Cardiac muscle cell (in vitro differentiated cells and primary cell): ENCODE measurements at regions not wholly inside any gene's neighbourhood (a gene's known extent, or its start where the extent isn't known, plus 50 kb on each side); places are given as distances from the start of the nearest gene placed in this dataset.

ENCODE experiments used
- DNase-seq, 2 donors: peaks; one replicate each; pipeline versions ENCODE4 v3.0.0 to v3.0.0-alpha.2; 2010 to 2017; ENCODE audit warnings: low read depth in 1 of 2, low spot score in 1 of 2
- H3K27ac ChIP-seq: fragments of 200-600 bp; sonication (generic); 2 replicates; pipeline ENCODE4 v1.5.1; 2016
- H3K27me3 ChIP-seq: fragments of 200-600 bp; sonication (generic); 2 replicates; pipeline ENCODE4 v1.6.0; 2016; ENCODE audit warnings: control low read depth
- H3K36me3 ChIP-seq: fragments of 200-600 bp; sonication (generic); 2 replicates; pipeline ENCODE4 v1.5.1; 2016; ENCODE audit warnings: control low read depth
- H3K4me1 ChIP-seq: fragments of 200-600 bp; sonication (generic); 2 replicates; pipeline ENCODE4 v1.8.1; 2017; ENCODE audit warnings: low read depth, mild to moderate bottlenecking, mixed run types
- H3K4me3 ChIP-seq: fragments of 200-600 bp; sonication (generic); 2 replicates; pipeline ENCODE4 v1.5.1; 2016; ENCODE audit warnings: mild to moderate bottlenecking
- H3K9me3 ChIP-seq: fragments of 200-600 bp; sonication (generic); 2 replicates; pipeline ENCODE4 v1.5.1; 2017; ENCODE audit warnings: low read depth, mild to moderate bottlenecking, control low read depth
- TF ChIP-seq, protein P1 (sequence below): IDR thresholded peaks from 2 replicates; pipeline ENCODE4 v1.5.1; 2012; ENCODE audit warnings: low read depth, mild to moderate bottlenecking, low read length

DNA sequence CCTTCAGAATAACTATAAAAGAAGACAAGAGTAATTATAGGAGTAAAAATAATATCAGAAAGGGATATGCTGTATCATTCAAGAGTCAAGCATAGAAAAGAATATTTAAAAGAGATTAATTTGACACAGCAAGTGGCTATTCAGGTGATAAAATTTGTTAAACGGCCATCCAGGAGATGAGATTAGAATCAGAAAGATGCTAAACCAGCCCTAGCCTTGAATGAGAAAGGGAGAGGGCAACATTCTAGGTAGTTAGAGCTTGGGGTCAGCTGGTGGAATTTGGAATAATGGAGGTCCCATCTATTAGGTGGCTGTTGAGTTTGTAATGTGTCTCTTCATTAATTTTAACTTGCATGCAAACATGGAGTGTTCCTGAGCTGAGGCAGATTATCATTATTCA lies 350.5 kb upstream of the PABPC4L start:
- TF ChIP-seq, protein P1, sequence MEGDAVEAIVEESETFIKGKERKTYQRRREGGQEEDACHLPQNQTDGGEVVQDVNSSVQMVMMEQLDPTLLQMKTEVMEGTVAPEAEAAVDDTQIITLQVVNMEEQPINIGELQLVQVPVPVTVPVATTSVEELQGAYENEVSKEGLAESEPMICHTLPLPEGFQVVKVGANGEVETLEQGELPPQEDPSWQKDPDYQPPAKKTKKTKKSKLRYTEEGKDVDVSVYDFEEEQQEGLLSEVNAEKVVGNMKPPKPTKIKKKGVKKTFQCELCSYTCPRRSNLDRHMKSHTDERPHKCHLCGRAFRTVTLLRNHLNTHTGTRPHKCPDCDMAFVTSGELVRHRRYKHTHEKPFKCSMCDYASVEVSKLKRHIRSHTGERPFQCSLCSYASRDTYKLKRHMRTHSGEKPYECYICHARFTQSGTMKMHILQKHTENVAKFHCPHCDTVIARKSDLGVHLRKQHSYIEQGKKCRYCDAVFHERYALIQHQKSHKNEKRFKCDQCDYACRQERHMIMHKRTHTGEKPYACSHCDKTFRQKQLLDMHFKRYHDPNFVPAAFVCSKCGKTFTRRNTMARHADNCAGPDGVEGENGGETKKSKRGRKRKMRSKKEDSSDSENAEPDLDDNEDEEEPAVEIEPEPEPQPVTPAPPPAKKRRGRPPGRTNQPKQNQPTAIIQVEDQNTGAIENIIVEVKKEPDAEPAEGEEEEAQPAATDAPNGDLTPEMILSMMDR: no peak
- DNase-seq: no peak
- Histone ChIP-seq H3K27ac (no peak overlapping the region), H3K4me1 (peaks cover 8% of the 10 kb centered on the region), H3K36me3 (no peaks in the 10 kb centered on the region), H3K27me3 (no peaks in the 10 kb centered on the region), H3K4me3 (no peak overlapping the region), H3K9me3 (no peaks in the 10 kb centered on the region)

DNA sequence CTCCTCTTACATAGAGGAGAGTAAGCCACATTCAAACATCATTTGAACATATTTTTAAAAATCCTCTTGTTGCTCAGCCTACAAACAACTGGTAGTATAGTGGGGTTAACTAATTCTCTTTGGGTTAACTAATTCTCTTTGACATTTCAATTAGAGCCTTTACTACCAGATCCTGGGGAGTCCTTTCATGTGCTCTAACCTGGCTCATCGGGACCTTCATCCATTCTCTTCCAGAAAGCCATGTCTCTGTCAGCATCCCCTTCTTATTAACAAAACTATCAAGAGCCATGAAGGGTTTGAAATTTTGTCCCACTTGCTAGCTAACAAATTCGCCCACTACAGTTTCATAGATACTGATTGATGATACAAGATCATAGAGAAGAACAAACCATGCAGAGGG lies 349.8 kb upstream of the PABPC4L start:
- Histone ChIP-seq H3K27me3 (no peaks in the 10 kb centered on the region), H3K27ac (no peak overlapping the region), H3K4me3 (no peak overlapping the region), H3K4me1 (peaks cover 8% of the 10 kb centered on the region), H3K9me3 (no peaks in the 10 kb centered on the region), H3K36me3 (no peaks in the 10 kb centered on the region)
- TF ChIP-seq, protein P1: no peak
- no peak for DNase-seq

DNA sequence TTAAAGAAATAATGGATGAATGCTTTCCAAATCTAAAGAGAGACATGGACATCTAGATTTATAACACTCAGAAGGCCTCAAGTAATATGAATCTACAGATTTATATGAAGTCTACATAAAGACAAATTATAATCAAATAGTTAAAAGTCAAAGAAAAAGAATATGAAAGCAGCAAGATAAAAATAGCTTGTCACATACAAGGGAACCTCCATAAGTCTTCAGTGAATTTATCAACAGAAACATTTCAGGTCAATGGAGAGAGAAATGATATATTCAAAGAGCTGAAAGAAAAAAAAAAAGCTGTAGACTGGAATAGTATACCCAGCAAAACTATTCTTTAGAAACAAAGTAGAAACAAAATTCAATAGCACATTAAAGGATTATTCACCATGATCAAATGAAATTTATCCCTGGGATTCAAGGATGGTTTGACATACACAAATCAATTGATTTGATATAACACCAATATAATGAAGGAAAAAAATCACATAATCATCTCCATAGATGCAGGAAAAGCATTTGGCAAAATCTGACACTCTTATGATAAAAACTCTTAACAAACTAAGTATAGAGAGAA lies 346.6 kb upstream of the PABPC4L start:
- DNase-seq: no peak
- TF ChIP-seq, protein P1: no peak
- Histone ChIP-seq H3K27ac (no peak overlapping the region), H3K27me3 (no peaks in the 10 kb centered on the region), H3K4me1 (peaks cover 10% of the 10 kb centered on the region), H3K4me3 (no peak overlapping the region), H3K36me3 (no peaks in the 10 kb centered on the region), H3K9me3 (no peaks in the 10 kb centered on the region)

DNA sequence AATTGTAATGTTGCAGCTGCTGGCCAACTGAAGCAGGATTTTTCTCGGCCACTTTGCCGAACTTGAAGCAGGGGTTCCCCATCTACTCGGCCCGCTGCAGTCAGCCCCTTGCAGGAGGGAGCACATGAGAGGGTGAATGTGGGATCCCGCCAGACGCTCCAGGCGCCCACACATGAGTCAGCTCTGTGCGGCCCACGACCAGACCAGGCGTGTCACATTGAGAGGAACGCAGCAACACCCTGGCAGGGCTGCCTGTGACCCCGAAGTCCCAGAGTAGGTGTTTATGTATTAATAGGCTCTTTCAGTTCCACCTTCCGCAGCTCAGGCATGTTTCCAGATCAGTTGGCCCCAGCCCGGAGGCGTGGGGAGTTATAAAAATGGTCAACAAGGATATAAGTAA lies 344.7 kb upstream of the PABPC4L start:
- Histone ChIP-seq H3K4me3 (no peak overlapping the region), H3K27me3 (no peaks in the 10 kb centered on the region), H3K9me3 (no peaks in the 10 kb centered on the region), H3K27ac (no peak overlapping the region), H3K4me1 (peaks cover 5% of the 10 kb centered on the region), H3K36me3 (no peaks in the 10 kb centered on the region)
- DNase-seq: no peak
- TF ChIP-seq, protein P1: no peak

DNA sequence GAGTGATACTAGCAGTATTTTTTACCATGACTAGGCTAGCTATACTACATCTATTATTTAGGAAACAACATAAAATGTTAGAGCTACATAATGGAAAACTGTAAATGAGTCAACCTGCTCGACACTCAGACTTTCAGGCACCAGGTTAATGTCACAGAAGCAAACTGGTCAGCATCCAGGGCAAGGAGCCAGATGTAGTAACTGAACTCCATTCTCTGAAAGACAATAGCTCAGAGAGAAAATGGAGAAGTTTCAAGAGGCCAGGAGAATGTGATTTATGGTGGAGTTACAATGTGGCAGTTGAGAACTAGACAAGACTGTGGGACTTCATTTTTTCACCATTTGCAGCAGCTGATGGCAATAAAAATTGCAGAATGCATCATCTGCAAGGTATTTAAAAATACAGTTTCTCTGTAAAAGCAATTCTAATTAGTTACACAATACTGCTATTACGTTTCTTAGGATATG lies 342.7 kb upstream of the PABPC4L start:
- DNase-seq: peak; percentile 3 to 26
- H3K4me1 ChIP-seq: peaks cover 8% of the 10 kb centered on the region
- no peaks in the 10 kb centered on the region for H3K9me3 ChIP-seq
- no peaks in the 10 kb centered on the region for H3K36me3 ChIP-seq
- no peak overlapping the region for H3K4me3 ChIP-seq
- H3K27ac ChIP-seq: no peak overlapping the region
- TF ChIP-seq, protein P1: no peak
- no peaks in the 10 kb centered on the region for H3K27me3 ChIP-seq

DNA sequence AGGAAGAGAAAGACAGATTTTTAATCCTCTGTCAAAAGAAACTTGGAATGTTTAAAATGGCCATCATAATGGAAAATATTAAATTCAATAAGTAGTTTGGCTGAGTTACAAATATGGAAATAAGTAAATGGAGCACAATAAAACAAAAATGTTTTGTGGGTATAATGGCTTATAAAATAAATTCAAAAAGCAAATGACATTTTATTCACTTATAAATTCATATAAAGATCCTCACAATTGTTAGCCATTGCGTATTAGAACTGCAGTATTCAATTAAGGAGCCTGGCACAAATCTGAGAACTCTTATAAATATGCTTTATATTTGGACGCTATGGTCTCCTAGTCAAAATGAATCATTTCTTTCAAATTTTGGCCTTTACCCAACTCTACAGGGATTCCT lies 339.0 kb upstream of the PABPC4L start:
- Histone ChIP-seq H3K4me3 (no peak overlapping the region), H3K36me3 (no peaks in the 10 kb centered on the region), H3K4me1 (peaks cover 8% of the 10 kb centered on the region), H3K27me3 (no peaks in the 10 kb centered on the region), H3K9me3 (no peaks in the 10 kb centered on the region), H3K27ac (no peak overlapping the region)
- no peak for DNase-seq
- TF ChIP-seq, protein P1: no peak
